ENCODE measurements at regions not wholly inside any gene's neighbourhood (a gene's known extent, or its start where the extent isn't known, plus 50 kb on each side); places are given as distances from the start of the nearest gene placed in this dataset.

DNA sequence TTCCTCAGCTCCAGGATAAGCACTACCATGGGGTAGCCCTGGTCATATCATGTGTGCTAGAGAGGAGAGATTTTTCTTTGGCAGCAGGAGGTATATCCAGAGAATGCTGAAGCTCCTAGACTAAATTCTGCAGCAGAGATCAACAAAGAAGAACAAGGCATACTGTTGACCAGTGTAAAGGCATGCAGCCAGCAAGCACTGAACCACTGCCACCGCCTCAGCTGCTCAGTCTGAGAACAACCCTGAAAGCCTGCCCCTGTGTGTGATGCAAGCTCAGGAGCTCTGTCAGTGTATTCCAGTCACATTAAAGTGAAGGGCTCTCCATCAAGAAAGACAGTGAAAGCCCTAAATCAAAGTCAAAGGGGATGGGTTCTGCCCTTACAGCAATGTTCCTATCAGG, 439.5 kb upstream of the CD180 start:
- TF ChIP-seq RAD21 (IDR thresholded peaks at IDR 0.05; ENCODE audit: low read depth) (no peak), POLR2A (IDR thresholded peaks at IDR 0.05; ENCODE audit: borderline replicate concordance, extremely low read depth, insufficient read depth, insufficient read length) (no peak)
- TF ChIP-seq, protein P1, sequence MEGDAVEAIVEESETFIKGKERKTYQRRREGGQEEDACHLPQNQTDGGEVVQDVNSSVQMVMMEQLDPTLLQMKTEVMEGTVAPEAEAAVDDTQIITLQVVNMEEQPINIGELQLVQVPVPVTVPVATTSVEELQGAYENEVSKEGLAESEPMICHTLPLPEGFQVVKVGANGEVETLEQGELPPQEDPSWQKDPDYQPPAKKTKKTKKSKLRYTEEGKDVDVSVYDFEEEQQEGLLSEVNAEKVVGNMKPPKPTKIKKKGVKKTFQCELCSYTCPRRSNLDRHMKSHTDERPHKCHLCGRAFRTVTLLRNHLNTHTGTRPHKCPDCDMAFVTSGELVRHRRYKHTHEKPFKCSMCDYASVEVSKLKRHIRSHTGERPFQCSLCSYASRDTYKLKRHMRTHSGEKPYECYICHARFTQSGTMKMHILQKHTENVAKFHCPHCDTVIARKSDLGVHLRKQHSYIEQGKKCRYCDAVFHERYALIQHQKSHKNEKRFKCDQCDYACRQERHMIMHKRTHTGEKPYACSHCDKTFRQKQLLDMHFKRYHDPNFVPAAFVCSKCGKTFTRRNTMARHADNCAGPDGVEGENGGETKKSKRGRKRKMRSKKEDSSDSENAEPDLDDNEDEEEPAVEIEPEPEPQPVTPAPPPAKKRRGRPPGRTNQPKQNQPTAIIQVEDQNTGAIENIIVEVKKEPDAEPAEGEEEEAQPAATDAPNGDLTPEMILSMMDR (IDR thresholded peaks at IDR 0.05 in 2 of 3, conservative IDR thresholded peaks at IDR 0.05 in 1 of 3; ENCODE audit: borderline replicate concordance in 1 of 3, insufficient read depth in 1 of 3, low read depth in 2 of 3, low read length in 2 of 3) = no peak
